ENCODE measurements at regions not wholly inside any gene's neighbourhood (a gene's known extent, or its start where the extent isn't known, plus 50 kb on each side); places are given as distances from the start of the nearest gene placed in this dataset.

DNA sequence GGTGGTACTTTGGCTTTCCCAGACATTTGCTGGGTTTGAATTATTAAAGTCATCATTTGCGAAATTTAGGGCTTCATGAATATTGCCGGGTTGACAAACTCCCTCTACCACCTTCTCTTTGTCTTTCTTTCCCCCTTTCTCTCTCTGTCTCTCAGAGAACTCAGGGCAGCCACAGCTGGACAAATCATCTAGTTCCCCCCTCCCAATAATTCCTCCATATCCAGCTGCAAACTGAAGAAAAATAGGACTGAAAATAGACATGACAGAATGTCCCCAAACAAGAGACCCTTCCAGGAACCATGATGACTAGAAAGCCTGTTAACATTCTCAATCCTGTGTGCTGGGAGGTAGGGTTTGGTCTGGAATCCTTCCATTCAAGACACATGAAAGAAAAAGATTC is 67.1 kb upstream of the TBX5 start:
- no peak for ATAC-seq
- no peak for TF ChIP-seq ISL1 (CRISPR knock-in tag; IDR thresholded peaks at IDR 0.05)
- no peak for TF ChIP-seq OSR1 (CRISPR knock-in tag; IDR thresholded peaks at IDR 0.05)
- no peak for TF ChIP-seq ZC3H10 (CRISPR knock-in tag; IDR thresholded peaks at IDR 0.05)
- no peak for TF ChIP-seq PPARA (CRISPR knock-in tag; IDR thresholded peaks at IDR 0.05; ENCODE audit: borderline replicate concordance)
- no peak for TF ChIP-seq ZFP30 (CRISPR knock-in tag; IDR thresholded peaks at IDR 0.05)
- TF ChIP-seq, protein P1, sequence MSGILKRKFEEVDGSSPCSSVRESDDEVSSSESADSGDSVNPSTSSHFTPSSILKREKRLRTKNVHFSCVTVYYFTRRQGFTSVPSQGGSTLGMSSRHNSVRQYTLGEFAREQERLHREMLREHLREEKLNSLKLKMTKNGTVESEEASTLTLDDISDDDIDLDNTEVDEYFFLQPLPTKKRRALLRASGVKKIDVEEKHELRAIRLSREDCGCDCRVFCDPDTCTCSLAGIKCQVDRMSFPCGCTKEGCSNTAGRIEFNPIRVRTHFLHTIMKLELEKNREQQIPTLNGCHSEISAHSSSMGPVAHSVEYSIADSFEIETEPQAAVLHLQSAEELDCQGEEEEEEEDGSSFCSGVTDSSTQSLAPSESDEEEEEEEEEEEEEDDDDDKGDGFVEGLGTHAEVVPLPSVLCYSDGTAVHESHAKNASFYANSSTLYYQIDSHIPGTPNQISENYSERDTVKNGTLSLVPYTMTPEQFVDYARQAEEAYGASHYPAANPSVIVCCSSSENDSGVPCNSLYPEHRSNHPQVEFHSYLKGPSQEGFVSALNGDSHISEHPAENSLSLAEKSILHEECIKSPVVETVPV (CRISPR knock-in tag; IDR thresholded peaks at IDR 0.05): no peak
- TF ChIP-seq, protein P2, sequence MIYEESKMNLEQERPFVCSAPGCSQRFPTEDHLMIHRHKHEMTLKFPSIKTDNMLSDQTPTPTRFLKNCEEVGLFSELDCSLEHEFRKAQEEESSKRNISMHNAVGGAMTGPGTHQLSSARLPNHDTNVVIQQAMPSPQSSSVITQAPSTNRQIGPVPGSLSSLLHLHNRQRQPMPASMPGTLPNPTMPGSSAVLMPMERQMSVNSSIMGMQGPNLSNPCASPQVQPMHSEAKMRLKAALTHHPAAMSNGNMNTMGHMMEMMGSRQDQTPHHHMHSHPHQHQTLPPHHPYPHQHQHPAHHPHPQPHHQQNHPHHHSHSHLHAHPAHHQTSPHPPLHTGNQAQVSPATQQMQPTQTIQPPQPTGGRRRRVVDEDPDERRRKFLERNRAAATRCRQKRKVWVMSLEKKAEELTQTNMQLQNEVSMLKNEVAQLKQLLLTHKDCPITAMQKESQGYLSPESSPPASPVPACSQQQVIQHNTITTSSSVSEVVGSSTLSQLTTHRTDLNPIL (CRISPR knock-in tag; IDR thresholded peaks at IDR 0.05; ENCODE audit: low read depth): no peak
- TF ChIP-seq ZNF70 (CRISPR knock-in tag; IDR thresholded peaks at IDR 0.05): no peak

DNA sequence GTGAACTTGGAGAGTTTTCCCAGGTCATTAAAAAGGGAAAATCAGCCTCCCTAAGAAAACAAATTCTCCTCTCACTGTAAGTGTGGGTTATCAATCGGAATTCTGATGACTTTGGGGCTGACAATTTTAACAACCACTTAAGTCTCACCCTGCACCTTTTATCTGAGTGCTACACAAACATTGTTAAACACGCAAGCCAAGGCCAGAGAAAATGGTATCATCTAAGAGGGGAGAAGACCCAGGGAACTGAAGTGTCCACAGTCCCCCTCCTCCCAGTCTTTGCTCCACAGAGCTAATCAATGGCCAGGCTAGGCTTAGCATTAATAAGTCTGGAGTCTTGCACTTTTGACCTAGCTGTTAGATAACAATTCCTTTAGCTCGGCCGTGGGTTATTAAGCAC is 51.7 kb upstream of the TBX5 start:
- ATAC-seq: no peak
- TF ChIP-seq ZNF8 (CRISPR knock-in tag; IDR thresholded peaks at IDR 0.05) (no peak), CSDC2 (CRISPR knock-in tag; IDR thresholded peaks at IDR 0.05) (no peak), TCF4 (CRISPR knock-in tag; IDR thresholded peaks at IDR 0.05; ENCODE audit: borderline replicate concordance) (no peak), ZC3H10 (CRISPR knock-in tag; IDR thresholded peaks at IDR 0.05) (no peak), ZNF565 (CRISPR knock-in tag; conservative IDR thresholded peaks at IDR 0.05; ENCODE audit: low read depth) (no peak), SNAI2 (CRISPR knock-in tag; IDR thresholded peaks at IDR 0.05) (no peak), ZFP30 (CRISPR knock-in tag; IDR thresholded peaks at IDR 0.05) (no peak), BACH2 (CRISPR knock-in tag; IDR thresholded peaks at IDR 0.05; ENCODE audit: borderline replicate concordance) (no peak), ESRRG (CRISPR knock-in tag; IDR thresholded peaks at IDR 0.05) (no peak), ARNTL (CRISPR knock-in tag; IDR thresholded peaks at IDR 0.05; ENCODE audit: borderline replicate concordance, low read depth) (no peak), ISL1 (CRISPR knock-in tag; IDR thresholded peaks at IDR 0.05) (no peak), ZFP3 (CRISPR knock-in tag; IDR thresholded peaks at IDR 0.05) (no peak), OSR1 (CRISPR knock-in tag; IDR thresholded peaks at IDR 0.05) (no peak), GLIS3 (CRISPR knock-in tag; IDR thresholded peaks at IDR 0.05) (no peak), ZNF70 (CRISPR knock-in tag; IDR thresholded peaks at IDR 0.05) (no peak)
- TF ChIP-seq, protein P3, sequence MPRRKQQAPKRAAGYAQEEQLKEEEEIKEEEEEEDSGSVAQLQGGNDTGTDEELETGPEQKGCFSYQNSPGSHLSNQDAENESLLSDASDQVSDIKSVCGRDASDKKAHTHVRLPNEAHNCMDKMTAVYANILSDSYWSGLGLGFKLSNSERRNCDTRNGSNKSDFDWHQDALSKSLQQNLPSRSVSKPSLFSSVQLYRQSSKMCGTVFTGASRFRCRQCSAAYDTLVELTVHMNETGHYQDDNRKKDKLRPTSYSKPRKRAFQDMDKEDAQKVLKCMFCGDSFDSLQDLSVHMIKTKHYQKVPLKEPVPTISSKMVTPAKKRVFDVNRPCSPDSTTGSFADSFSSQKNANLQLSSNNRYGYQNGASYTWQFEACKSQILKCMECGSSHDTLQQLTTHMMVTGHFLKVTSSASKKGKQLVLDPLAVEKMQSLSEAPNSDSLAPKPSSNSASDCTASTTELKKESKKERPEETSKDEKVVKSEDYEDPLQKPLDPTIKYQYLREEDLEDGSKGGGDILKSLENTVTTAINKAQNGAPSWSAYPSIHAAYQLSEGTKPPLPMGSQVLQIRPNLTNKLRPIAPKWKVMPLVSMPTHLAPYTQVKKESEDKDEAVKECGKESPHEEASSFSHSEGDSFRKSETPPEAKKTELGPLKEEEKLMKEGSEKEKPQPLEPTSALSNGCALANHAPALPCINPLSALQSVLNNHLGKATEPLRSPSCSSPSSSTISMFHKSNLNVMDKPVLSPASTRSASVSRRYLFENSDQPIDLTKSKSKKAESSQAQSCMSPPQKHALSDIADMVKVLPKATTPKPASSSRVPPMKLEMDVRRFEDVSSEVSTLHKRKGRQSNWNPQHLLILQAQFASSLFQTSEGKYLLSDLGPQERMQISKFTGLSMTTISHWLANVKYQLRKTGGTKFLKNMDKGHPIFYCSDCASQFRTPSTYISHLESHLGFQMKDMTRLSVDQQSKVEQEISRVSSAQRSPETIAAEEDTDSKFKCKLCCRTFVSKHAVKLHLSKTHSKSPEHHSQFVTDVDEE (CRISPR knock-in tag; IDR thresholded peaks at IDR 0.05): no peak
- TF ChIP-seq, protein P2 (CRISPR knock-in tag; IDR thresholded peaks at IDR 0.05; ENCODE audit: low read depth): no peak
- TF ChIP-seq, protein P4, sequence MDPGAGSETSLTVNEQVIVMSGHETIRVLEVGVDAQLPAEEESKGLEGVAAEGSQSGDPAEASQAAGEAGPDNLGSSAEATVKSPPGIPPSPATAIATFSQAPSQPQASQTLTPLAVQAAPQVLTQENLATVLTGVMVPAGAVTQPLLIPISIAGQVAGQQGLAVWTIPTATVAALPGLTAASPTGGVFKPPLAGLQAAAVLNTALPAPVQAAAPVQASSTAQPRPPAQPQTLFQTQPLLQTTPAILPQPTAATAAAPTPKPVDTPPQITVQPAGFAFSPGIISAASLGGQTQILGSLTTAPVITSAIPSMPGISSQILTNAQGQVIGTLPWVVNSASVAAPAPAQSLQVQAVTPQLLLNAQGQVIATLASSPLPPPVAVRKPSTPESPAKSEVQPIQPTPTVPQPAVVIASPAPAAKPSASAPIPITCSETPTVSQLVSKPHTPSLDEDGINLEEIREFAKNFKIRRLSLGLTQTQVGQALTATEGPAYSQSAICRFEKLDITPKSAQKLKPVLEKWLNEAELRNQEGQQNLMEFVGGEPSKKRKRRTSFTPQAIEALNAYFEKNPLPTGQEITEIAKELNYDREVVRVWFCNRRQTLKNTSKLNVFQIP (CRISPR knock-in tag; IDR thresholded peaks at IDR 0.05; ENCODE audit: borderline replicate concordance, low read depth): no peak
- TF ChIP-seq, protein P1 (CRISPR knock-in tag; IDR thresholded peaks at IDR 0.05): no peak
- TF ChIP-seq, protein P5, sequence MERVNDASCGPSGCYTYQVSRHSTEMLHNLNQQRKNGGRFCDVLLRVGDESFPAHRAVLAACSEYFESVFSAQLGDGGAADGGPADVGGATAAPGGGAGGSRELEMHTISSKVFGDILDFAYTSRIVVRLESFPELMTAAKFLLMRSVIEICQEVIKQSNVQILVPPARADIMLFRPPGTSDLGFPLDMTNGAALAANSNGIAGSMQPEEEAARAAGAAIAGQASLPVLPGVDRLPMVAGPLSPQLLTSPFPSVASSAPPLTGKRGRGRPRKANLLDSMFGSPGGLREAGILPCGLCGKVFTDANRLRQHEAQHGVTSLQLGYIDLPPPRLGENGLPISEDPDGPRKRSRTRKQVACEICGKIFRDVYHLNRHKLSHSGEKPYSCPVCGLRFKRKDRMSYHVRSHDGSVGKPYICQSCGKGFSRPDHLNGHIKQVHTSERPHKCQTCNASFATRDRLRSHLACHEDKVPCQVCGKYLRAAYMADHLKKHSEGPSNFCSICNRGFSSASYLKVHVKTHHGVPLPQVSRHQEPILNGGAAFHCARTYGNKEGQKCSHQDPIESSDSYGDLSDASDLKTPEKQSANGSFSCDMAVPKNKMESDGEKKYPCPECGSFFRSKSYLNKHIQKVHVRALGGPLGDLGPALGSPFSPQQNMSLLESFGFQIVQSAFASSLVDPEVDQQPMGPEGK (CRISPR knock-in tag; IDR thresholded peaks at IDR 0.05; ENCODE audit: borderline replicate concordance): no peak

All from SK-N-SH treated with all-trans-retinoic acid at 6 μM for 48 hours (cell line).